ENCODE measurements at regions not wholly inside any gene's neighbourhood (a gene's known extent, or its start where the extent isn't known, plus 50 kb on each side); places are given as distances from the start of the nearest gene placed in this dataset.

GRCh38 chrX:42273387-42273786 lies 350.0 kb upstream of the CASK start:
- Histone ChIP-seq H3K36me3 (no peaks in the 10 kb centered on the region), H3K9me3 (no peaks in the 10 kb centered on the region), H3K4me3 (no peak overlapping the region), H3K27me3 (no peaks in the 10 kb centered on the region), H3K4me1 (no peaks in the 10 kb centered on the region), H3K27ac (no peak overlapping the region)
- intact Hi-C loops (cut with DNase I), result no loop called here
- TF ChIP-seq, protein P1, sequence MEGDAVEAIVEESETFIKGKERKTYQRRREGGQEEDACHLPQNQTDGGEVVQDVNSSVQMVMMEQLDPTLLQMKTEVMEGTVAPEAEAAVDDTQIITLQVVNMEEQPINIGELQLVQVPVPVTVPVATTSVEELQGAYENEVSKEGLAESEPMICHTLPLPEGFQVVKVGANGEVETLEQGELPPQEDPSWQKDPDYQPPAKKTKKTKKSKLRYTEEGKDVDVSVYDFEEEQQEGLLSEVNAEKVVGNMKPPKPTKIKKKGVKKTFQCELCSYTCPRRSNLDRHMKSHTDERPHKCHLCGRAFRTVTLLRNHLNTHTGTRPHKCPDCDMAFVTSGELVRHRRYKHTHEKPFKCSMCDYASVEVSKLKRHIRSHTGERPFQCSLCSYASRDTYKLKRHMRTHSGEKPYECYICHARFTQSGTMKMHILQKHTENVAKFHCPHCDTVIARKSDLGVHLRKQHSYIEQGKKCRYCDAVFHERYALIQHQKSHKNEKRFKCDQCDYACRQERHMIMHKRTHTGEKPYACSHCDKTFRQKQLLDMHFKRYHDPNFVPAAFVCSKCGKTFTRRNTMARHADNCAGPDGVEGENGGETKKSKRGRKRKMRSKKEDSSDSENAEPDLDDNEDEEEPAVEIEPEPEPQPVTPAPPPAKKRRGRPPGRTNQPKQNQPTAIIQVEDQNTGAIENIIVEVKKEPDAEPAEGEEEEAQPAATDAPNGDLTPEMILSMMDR (IDR thresholded peaks at IDR 0.05), result no peak
- ATAC-seq (no peak), DNase-seq (no peak)

GRCh38 chrX:42269186-42269585 lies 345.8 kb upstream of the CASK start:
- H3K36me3 ChIP-seq, result no peaks in the 10 kb centered on the region
- TF ChIP-seq, protein P1 (IDR thresholded peaks at IDR 0.05), result no peak
- no peak overlapping the region for H3K27ac ChIP-seq
- intact Hi-C loops (cut with DNase I), result no loop called here
- no peak for DNase-seq
- no peaks in the 10 kb centered on the region for H3K27me3 ChIP-seq
- H3K4me3 ChIP-seq, result no peak overlapping the region
- ATAC-seq, result no peak
- H3K4me1 ChIP-seq, result no peaks in the 10 kb centered on the region
- H3K9me3 ChIP-seq, result no peaks in the 10 kb centered on the region

DNA sequence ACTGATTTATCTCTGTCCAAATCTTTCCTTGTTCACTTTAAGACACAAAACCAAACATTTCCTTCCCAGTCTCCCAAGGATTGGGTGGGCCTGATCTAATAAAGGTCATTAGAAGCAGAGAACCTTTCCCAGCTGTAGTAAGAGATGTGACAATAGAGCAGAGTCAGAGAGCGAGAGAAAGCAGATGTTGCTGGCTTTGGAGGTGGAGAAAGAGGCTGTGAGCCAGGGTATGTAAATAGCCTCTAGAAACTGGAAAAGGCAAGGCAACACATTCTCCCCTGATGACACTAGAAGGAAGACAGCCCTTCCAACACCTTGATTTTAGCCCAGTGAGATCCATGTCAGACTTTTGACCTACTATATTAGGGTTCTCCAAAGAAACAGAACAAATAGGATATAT lies 337.5 kb upstream of the CASK start:
- intact Hi-C loops (cut with DNase I), result no loop called here
- TF ChIP-seq, protein P1 (IDR thresholded peaks at IDR 0.05), result no peak
- ATAC-seq (no peak), DNase-seq (no peak)
- no peaks in the 10 kb centered on the region for H3K36me3 ChIP-seq
- no peak overlapping the region for H3K27ac ChIP-seq
- peaks cover 0 to 3% of the 10 kb centered on the region in 2 donors for H3K9me3 ChIP-seq
- H3K4me1 ChIP-seq, result no peaks in the 10 kb centered on the region
- H3K27me3 ChIP-seq, result no peaks in the 10 kb centered on the region
- no peak overlapping the region for H3K4me3 ChIP-seq

- Histone ChIP-seq H3K9me3 (no peaks in the 10 kb centered on the region), H3K4me3 (no peak overlapping the region), H3K27me3 (no peaks in the 10 kb centered on the region), H3K36me3 (no peaks in the 10 kb centered on the region), H3K4me1 (no peaks in the 10 kb centered on the region), H3K27ac (no peak overlapping the region)
- DNase-seq, result peak in 1 of 4 donors; percentile 3
- ATAC-seq, result peak; percentile 25
- TF ChIP-seq, protein P1 (IDR thresholded peaks at IDR 0.05), result no peak
- intact Hi-C loops (cut with DNase I), result no loop called here
Measured at GRCh38 chrX:42248226-42248625, 324.9 kb upstream of the CASK start.

DNA sequence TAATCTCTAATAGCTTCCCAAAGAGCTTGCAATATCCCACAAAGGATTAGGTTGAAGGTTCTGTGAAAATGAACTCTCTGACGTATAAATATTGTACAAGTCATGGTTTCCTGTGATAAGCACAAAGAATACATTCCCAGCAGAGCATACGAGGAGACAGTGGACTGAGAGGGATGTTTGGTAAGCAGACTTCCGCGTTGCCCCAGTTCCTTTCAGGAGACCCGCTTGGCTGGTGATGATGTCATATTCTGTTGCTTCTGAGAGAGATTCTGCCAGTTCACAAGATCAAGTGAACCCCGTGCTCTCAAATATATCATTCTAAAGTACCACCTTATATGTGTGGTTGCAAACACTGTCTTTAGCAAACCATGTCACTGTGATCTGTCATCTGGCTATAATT lies 323.9 kb upstream of the CASK start:
- H3K27ac ChIP-seq, result no peak overlapping the region
- TF ChIP-seq, protein P1 (IDR thresholded peaks at IDR 0.05), result no peak
- no peaks in the 10 kb centered on the region for H3K9me3 ChIP-seq
- intact Hi-C loops (cut with DNase I), result no loop called here
- peak in 1 of 4 donors; percentile 3 for DNase-seq
- H3K4me3 ChIP-seq, result no peak overlapping the region
- no peaks in the 10 kb centered on the region for H3K27me3 ChIP-seq
- no peaks in the 10 kb centered on the region for H3K4me1 ChIP-seq
- ATAC-seq, result peak; percentile 47
- no peaks in the 10 kb centered on the region for H3K36me3 ChIP-seq

Measured in left lung (tissue), 4 donors.